ENCODE measurements at regions not wholly inside any gene's neighbourhood (a gene's known extent, or its start where the extent isn't known, plus 50 kb on each side); places are given as distances from the start of the nearest gene placed in this dataset.

DNA sequence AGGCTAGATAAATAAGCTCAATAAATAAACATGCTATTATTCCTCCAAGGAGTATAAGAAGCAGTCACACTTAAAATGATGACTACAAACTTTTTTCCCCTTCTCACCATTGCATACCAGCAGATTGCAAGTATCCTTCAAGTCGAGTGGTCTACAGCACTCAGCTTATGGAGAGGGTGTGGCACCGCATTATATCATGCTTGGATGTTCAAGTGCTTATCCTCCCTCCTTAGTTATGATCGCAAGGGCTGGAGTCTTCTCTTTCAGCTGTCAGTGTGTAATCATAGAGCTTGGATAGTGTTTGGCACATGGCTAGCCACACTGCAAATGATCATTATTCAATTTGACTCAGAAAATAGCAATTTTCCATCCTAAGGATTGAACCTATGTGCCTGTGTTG lies 124.0 kb downstream of the CARTPT start:
- CTCF ChIA-PET, result interaction anchor here (0.5 kb wide), 1 partner anchor 405 kb away, joined by 3 read pairs; no protein-coding TSS in a partner anchor
- peaks cover 7% of the 10 kb centered on the region for H3K27me3 Mint-ChIP-seq (ENCODE audit: unreplicated experiment)
- BruUV-seq (replicated peaks), result no TSS peak
- H3K4me3 Mint-ChIP-seq (ENCODE audit: low read depth, unreplicated experiment), result no peak overlapping the region
- no peak for DNase-seq
- TF ChIP-seq, protein P1, sequence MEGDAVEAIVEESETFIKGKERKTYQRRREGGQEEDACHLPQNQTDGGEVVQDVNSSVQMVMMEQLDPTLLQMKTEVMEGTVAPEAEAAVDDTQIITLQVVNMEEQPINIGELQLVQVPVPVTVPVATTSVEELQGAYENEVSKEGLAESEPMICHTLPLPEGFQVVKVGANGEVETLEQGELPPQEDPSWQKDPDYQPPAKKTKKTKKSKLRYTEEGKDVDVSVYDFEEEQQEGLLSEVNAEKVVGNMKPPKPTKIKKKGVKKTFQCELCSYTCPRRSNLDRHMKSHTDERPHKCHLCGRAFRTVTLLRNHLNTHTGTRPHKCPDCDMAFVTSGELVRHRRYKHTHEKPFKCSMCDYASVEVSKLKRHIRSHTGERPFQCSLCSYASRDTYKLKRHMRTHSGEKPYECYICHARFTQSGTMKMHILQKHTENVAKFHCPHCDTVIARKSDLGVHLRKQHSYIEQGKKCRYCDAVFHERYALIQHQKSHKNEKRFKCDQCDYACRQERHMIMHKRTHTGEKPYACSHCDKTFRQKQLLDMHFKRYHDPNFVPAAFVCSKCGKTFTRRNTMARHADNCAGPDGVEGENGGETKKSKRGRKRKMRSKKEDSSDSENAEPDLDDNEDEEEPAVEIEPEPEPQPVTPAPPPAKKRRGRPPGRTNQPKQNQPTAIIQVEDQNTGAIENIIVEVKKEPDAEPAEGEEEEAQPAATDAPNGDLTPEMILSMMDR (IDR thresholded peaks at IDR 0.05; ENCODE audit: unreplicated experiment), result no peak
- H3K4me1 Mint-ChIP-seq (ENCODE audit: low read depth, unreplicated experiment), result no peaks in the 10 kb centered on the region
- no peaks in the 10 kb centered on the region for H3K36me3 Mint-ChIP-seq (ENCODE audit: insufficient read depth, unreplicated experiment)
- intact Hi-C loops (cut with micrococcal nuclease; ENCODE audit: unreplicated experiment), result no loop called here
- H3K27ac Mint-ChIP-seq (ENCODE audit: unreplicated experiment), result no peak overlapping the region
- H3K9me3 Mint-ChIP-seq (ENCODE audit: low read depth, unreplicated experiment), result no peaks in the 10 kb centered on the region

DNA sequence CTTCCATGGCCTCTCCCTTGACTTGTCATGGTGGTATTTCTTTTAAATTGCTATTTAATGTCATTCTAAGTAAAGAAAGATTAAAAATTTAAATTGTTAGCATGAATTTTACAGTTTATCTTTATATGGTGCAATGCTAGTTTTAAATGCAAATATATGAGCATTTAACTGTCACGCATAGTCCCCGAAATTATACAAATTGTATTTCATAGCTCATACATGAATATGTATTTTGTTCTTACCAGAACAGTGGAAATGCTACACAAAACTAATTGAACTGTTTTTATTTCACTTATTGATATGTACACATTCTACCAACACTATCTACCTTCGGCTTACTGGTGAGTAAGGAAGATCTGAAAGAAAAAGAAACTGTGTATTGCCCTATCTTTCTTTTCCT lies 125.8 kb downstream of the CARTPT start:
- H3K9me3 Mint-ChIP-seq (ENCODE audit: low read depth, unreplicated experiment), result peaks cover 2% of the 10 kb centered on the region
- no peaks in the 10 kb centered on the region for H3K36me3 Mint-ChIP-seq (ENCODE audit: insufficient read depth, unreplicated experiment)
- intact Hi-C loops (cut with micrococcal nuclease; ENCODE audit: unreplicated experiment), result no loop called here
- H3K27ac Mint-ChIP-seq (ENCODE audit: unreplicated experiment), result no peak overlapping the region
- no peak for DNase-seq
- BruUV-seq (replicated peaks), result no TSS peak
- H3K4me3 Mint-ChIP-seq (ENCODE audit: low read depth, unreplicated experiment), result no peak overlapping the region
- H3K4me1 Mint-ChIP-seq (ENCODE audit: low read depth, unreplicated experiment), result no peaks in the 10 kb centered on the region
- TF ChIP-seq, protein P1 (IDR thresholded peaks at IDR 0.05; ENCODE audit: unreplicated experiment), result no peak
- CTCF ChIA-PET, result no interaction called here
- H3K27me3 Mint-ChIP-seq (ENCODE audit: unreplicated experiment), result no peaks in the 10 kb centered on the region

DNA sequence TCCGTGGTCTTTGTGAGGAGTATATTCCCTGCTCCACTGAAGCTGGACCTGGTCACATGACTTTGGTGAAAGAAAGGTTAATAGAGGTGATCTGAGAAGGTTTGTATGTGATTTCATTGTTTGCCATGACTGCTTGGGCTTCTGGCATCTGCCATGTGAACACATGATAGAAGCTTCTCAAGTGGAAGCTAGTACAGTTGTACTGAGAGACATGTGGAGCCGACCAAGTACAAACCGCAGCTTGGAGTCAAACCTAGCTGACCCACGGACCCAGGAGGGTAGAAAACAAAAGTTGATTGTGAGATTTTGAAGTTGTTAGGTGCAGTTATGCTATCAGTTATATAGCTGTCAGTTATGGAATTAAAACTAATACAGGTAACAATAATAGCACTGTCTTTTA lies 140.4 kb downstream of the CARTPT start:
- TF ChIP-seq, protein P1 (IDR thresholded peaks at IDR 0.05; ENCODE audit: unreplicated experiment), result no peak
- no peak for DNase-seq
- no peak overlapping the region for H3K4me3 Mint-ChIP-seq (ENCODE audit: low read depth, unreplicated experiment)
- no peaks in the 10 kb centered on the region for H3K36me3 Mint-ChIP-seq (ENCODE audit: insufficient read depth, unreplicated experiment)
- H3K27ac Mint-ChIP-seq (ENCODE audit: unreplicated experiment), result no peak overlapping the region
- BruUV-seq (replicated peaks), result no TSS peak
- intact Hi-C loops (cut with micrococcal nuclease; ENCODE audit: unreplicated experiment), result no loop called here
- H3K9me3 Mint-ChIP-seq (ENCODE audit: low read depth, unreplicated experiment), result peaks cover 4% of the 10 kb centered on the region
- CTCF ChIA-PET, result interaction anchor here (0.6 kb wide), 1 partner anchor 1615 kb away, joined by 6 read pairs; no protein-coding TSS in a partner anchor
- H3K4me1 Mint-ChIP-seq (ENCODE audit: low read depth, unreplicated experiment), result no peaks in the 10 kb centered on the region
- H3K27me3 Mint-ChIP-seq (ENCODE audit: unreplicated experiment), result peaks cover 25% of the 10 kb centered on the region

DNA sequence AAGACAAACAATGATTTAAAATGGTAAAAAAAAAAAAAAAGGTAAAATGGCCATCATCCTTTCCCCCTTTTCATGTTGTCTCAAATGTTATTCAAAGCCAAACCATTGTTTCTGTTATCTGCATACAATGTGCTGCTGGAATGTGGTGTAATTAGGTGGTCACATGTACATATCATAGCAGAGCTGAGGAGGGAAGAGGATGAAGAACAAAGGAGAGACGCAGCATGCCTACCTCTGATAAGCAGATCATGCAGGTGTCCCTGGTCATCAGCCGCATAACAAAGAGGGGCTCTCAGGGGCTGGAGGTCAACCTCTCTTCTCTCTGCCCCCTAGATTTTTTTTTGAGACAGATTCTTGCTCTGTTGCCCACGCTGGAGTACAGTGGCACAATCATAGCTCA lies 141.0 kb downstream of the CARTPT start:
- Mint-ChIP-seq H3K27ac (ENCODE audit: unreplicated experiment) (no peak overlapping the region), H3K4me1 (ENCODE audit: low read depth, unreplicated experiment) (no peaks in the 10 kb centered on the region), H3K36me3 (ENCODE audit: insufficient read depth, unreplicated experiment) (no peaks in the 10 kb centered on the region), H3K4me3 (ENCODE audit: low read depth, unreplicated experiment) (no peak overlapping the region), H3K27me3 (ENCODE audit: unreplicated experiment) (peaks cover 25% of the 10 kb centered on the region), H3K9me3 (ENCODE audit: low read depth, unreplicated experiment) (peaks cover 4% of the 10 kb centered on the region)
- BruUV-seq (replicated peaks), result no TSS peak
- no peak for DNase-seq
- intact Hi-C loops (cut with micrococcal nuclease; ENCODE audit: unreplicated experiment), result no loop called here
- CTCF ChIA-PET, result no interaction called here
- TF ChIP-seq, protein P1 (IDR thresholded peaks at IDR 0.05; ENCODE audit: unreplicated experiment), result no peak
